DND-41 (cell line): ENCODE measurements at regions not wholly inside any gene's neighbourhood (a gene's known extent, or its start where the extent isn't known, plus 50 kb on each side); places are given as distances from the start of the nearest gene placed in this dataset.

Experiments
- EZH2 ChIP-seq: IDR thresholded peaks from 3 replicates; pipeline ENCODE4 v1.6.1; 2012; ENCODE audit warnings: borderline replicate concordance, low read depth, mild to moderate bottlenecking, moderate library complexity, low read length, inconsistent platforms; ENCODE audit not compliant: severe bottlenecking
- TF ChIP-seq, protein P1 (sequence below): IDR thresholded peaks from 2 replicates; pipeline ENCODE4 v1.5.1; 2012; ENCODE audit warnings: borderline replicate concordance, low read length, moderate library complexity, mild to moderate bottlenecking; ENCODE audit not compliant: poor library complexity, severe bottlenecking; ENCODE audit errors: extremely low read depth

DNA sequence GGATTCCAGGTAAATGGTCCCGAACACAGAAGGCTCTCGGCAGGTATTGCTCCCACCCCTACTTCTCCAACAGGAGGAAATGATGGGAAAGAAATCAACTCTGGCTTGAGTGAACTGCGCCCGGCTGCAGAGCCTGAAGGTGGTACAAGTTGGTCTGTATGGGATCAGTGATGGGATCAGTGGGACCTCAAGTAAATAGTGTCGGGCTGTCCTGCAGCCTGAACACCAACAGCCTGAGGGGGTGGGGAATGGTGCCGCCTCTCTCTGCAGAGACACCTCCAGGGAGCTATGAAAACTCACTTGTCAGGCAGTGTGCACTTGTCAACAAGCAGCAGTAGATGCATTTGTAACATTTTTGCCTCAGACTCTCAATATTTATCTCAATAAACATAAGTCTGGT is 183.5 kb downstream of the MATN1 start:
- TF ChIP-seq, protein P1, sequence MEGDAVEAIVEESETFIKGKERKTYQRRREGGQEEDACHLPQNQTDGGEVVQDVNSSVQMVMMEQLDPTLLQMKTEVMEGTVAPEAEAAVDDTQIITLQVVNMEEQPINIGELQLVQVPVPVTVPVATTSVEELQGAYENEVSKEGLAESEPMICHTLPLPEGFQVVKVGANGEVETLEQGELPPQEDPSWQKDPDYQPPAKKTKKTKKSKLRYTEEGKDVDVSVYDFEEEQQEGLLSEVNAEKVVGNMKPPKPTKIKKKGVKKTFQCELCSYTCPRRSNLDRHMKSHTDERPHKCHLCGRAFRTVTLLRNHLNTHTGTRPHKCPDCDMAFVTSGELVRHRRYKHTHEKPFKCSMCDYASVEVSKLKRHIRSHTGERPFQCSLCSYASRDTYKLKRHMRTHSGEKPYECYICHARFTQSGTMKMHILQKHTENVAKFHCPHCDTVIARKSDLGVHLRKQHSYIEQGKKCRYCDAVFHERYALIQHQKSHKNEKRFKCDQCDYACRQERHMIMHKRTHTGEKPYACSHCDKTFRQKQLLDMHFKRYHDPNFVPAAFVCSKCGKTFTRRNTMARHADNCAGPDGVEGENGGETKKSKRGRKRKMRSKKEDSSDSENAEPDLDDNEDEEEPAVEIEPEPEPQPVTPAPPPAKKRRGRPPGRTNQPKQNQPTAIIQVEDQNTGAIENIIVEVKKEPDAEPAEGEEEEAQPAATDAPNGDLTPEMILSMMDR, result no peak
- no peak for TF ChIP-seq EZH2
